ENCODE measurements at regions not wholly inside any gene's neighbourhood (a gene's known extent, or its start where the extent isn't known, plus 50 kb on each side); places are given as distances from the start of the nearest gene placed in this dataset.

DNA sequence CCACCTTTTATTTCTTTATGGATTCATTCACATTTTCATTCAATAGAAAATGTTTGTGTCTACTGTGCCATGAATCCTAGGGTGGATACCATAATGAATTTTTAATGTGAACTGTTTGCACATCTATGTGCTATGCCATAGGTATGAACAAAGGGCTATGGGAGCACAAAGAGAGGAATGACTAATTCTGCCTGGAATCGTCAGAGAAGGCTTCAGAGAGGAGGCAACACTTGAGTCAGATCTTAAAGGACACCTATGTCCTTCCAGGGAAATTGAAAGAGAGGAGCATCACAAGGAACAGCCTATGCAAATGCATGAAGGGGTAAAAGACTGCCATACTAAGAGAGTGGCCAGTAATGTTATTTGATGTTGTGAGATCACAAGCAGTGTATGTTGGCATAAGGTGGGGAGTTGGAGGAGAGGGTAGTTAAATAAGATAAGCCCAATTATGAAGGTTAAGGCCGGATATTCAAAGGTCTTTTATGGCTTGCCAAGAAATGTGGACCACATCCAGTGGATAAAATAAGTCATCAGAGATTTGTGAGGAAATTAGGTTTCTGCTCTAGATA is 246.7 kb downstream of the GRIN2B start:
- no peaks in the 10 kb centered on the region for H3K36me3 ChIP-seq (ENCODE audit: control insufficient read depth in 2 of 2, extremely low read depth in 1 of 2, insufficient read depth in 1 of 2, low read length in 1 of 2)
- DNase-seq (no peak), ATAC-seq (replicated peaks in 1 of 4) (no peak)
- H3K27ac ChIP-seq (ENCODE audit: low read length): no peak overlapping the region
- H3K4me1 Mint-ChIP-seq: no peaks in the 10 kb centered on the region
- H3K27me3 ChIP-seq (replicated peaks in 1 of 2; ENCODE audit: control insufficient read depth in 2 of 2, extremely low read depth in 1 of 2, insufficient read depth in 2 of 2, low read length in 1 of 2): no peaks in the 10 kb centered on the region
- H3K36me3 Mint-ChIP-seq: no peaks in the 10 kb centered on the region
- H3K9me3 Mint-ChIP-seq: no peaks in the 10 kb centered on the region
- POLR2A ChIA-PET: no interaction called here
- CTCF ChIA-PET: no interaction called here
- no peak overlapping the region for H3K27ac Mint-ChIP-seq
- 60% methylated on average over 1 of the region's 2 CpGs for WGBS (ENCODE audit: insufficient coverage)
- H3K4me1 ChIP-seq (ENCODE audit: control insufficient read depth in 1 of 2, extremely low read depth in 1 of 2, insufficient read depth in 2 of 2, low read length in 2 of 2): no peaks in the 10 kb centered on the region
- H3K4me3 ChIP-seq (ENCODE audit: control insufficient read depth in 1 of 2, extremely low read depth in 1 of 2, low read length in 1 of 2): no peak overlapping the region
- no peak overlapping the region for H3K4me3 Mint-ChIP-seq
- peaks cover 0 to 8% of the 10 kb centered on the region in 2 donors for H3K27me3 Mint-ChIP-seq
- no peaks in the 10 kb centered on the region for H3K9me3 ChIP-seq

DNA sequence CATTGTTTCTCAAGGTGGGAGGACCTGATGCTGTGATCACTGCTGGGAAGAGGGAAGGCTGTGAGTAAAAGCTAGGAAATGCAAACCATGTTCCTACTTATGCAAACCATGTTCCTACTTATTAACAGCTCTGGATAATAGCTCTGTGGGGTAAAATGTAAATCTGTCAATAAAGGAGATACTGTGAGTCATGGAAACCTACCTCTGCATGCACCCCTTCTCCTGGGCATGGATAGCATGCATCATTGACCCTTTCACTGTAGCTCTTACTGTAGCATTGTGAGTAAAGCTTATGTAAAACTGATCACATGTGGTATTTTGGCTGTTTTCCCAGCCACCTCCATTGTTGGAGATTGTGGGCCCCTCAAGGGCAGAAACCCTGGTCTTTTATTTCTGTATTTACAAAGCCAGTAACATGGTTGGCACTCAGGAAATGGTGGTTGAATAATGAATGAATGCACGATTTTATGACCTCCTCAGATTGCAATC is 253.7 kb downstream of the GRIN2B start:
- Histone ChIP-seq H3K36me3 (ENCODE audit: control insufficient read depth in 2 of 2, extremely low read depth in 1 of 2, insufficient read depth in 1 of 2, low read length in 1 of 2) (no peaks in the 10 kb centered on the region), H3K4me1 (ENCODE audit: control insufficient read depth in 1 of 2, extremely low read depth in 1 of 2, insufficient read depth in 2 of 2, low read length in 2 of 2) (no peaks in the 10 kb centered on the region), H3K4me3 (ENCODE audit: control insufficient read depth in 1 of 2, extremely low read depth in 1 of 2, low read length in 1 of 2) (no peak overlapping the region), H3K9me3 (no peaks in the 10 kb centered on the region), H3K27me3 (replicated peaks in 1 of 2; ENCODE audit: control insufficient read depth in 2 of 2, extremely low read depth in 1 of 2, insufficient read depth in 2 of 2, low read length in 1 of 2) (peaks cover 0 to 3% of the 10 kb centered on the region in 2 experiments), H3K27ac (ENCODE audit: low read length) (no peak overlapping the region)
- no CpG with 5 or more reads among the region's 1 CpG for WGBS (ENCODE audit: insufficient coverage)
- CTCF ChIA-PET: no interaction called here
- no peak for DNase-seq
- no peak overlapping the region for H3K27ac Mint-ChIP-seq
- no peaks in the 10 kb centered on the region for H3K9me3 Mint-ChIP-seq
- ATAC-seq (replicated peaks in 1 of 4): no peak
- H3K27me3 Mint-ChIP-seq: peaks cover 4 to 9% of the 10 kb centered on the region in 2 donors
- H3K36me3 Mint-ChIP-seq: no peaks in the 10 kb centered on the region
- H3K4me1 Mint-ChIP-seq: no peaks in the 10 kb centered on the region
- POLR2A ChIA-PET: no interaction called here
- H3K4me3 Mint-ChIP-seq: no peak overlapping the region

DNA sequence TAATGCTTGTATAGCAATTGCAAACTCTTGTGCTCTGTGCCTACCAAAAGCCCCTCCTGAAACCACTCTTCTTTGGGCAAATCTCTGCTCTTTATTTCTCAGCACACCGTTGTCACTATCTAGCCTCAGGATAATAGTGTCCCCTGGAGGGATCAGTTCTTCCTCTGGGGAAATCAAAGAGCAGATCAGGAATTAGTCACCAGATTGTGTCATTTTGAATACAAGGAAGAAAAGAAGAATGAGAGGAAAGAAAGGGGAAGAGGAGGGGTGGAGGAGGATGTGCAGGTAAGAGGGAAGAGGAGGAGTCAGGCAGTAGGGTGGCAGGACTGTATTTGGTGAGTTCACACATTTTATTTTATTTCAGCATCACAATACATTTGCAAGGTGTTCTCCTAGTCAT is 256.4 kb downstream of the GRIN2B start:
- Histone ChIP-seq H3K4me3 (ENCODE audit: control insufficient read depth in 1 of 2, extremely low read depth in 1 of 2, low read length in 1 of 2) (no peak overlapping the region), H3K36me3 (ENCODE audit: control insufficient read depth in 2 of 2, extremely low read depth in 1 of 2, insufficient read depth in 1 of 2, low read length in 1 of 2) (no peaks in the 10 kb centered on the region), H3K27me3 (replicated peaks in 1 of 2; ENCODE audit: control insufficient read depth in 2 of 2, extremely low read depth in 1 of 2, insufficient read depth in 2 of 2, low read length in 1 of 2) (peaks cover 0 to 3% of the 10 kb centered on the region in 2 experiments), H3K9me3 (no peaks in the 10 kb centered on the region), H3K4me1 (ENCODE audit: control insufficient read depth in 1 of 2, extremely low read depth in 1 of 2, insufficient read depth in 2 of 2, low read length in 2 of 2) (no peaks in the 10 kb centered on the region), H3K27ac (ENCODE audit: low read length) (no peak overlapping the region)
- no peak overlapping the region for H3K4me3 Mint-ChIP-seq
- no peak for ATAC-seq (replicated peaks in 1 of 4)
- no peaks in the 10 kb centered on the region for H3K4me1 Mint-ChIP-seq
- no peak for DNase-seq
- H3K9me3 Mint-ChIP-seq: peaks cover 0 to 9% (median 0%) of the 10 kb centered on the region in 3 donors
- H3K27me3 Mint-ChIP-seq: peaks cover 4 to 10% of the 10 kb centered on the region in 2 donors
- POLR2A ChIA-PET: no interaction called here
- H3K27ac Mint-ChIP-seq: no peak overlapping the region
- no CpG with 5 or more reads among the region's 1 CpG for WGBS (ENCODE audit: insufficient coverage)
- CTCF ChIA-PET: no interaction called here
- H3K36me3 Mint-ChIP-seq: no peaks in the 10 kb centered on the region

DNA sequence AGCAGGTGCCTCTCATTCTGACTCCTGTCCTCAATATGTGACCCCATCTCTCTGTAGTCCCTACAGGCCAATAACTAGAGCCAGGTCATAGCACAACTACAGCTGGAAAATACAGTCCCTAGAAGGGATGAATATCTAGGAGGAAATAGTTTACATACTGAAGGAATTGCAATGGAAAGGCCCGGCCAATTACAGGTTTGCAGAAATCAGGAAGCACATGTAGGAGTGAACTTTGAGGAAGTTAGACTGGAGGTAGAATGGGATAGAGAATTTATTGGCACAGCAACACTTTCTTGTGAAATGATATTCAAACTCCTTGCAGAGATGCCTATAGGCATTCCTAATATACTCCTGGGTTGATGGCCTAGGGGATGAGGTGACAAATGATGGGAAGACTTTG is 257.3 kb downstream of the GRIN2B start:
- Histone ChIP-seq H3K9me3 (no peaks in the 10 kb centered on the region), H3K4me3 (ENCODE audit: control insufficient read depth in 1 of 2, extremely low read depth in 1 of 2, low read length in 1 of 2) (no peak overlapping the region), H3K4me1 (ENCODE audit: control insufficient read depth in 1 of 2, extremely low read depth in 1 of 2, insufficient read depth in 2 of 2, low read length in 2 of 2) (no peaks in the 10 kb centered on the region), H3K36me3 (ENCODE audit: control insufficient read depth in 2 of 2, extremely low read depth in 1 of 2, insufficient read depth in 1 of 2, low read length in 1 of 2) (no peaks in the 10 kb centered on the region), H3K27ac (ENCODE audit: low read length) (no peak overlapping the region), H3K27me3 (replicated peaks in 1 of 2; ENCODE audit: control insufficient read depth in 2 of 2, extremely low read depth in 1 of 2, insufficient read depth in 2 of 2, low read length in 1 of 2) (peaks cover 0 to 3% of the 10 kb centered on the region in 2 experiments)
- H3K4me3 Mint-ChIP-seq: no peak overlapping the region
- ChIA-PET CTCF (no interaction called here), POLR2A (no interaction called here)
- no peak for ATAC-seq (replicated peaks in 1 of 4)
- peaks cover 0 to 9% (median 0%) of the 10 kb centered on the region in 3 donors for H3K9me3 Mint-ChIP-seq
- WGBS (ENCODE audit: insufficient coverage): 20% methylated on average over 1 of the region's 1 CpG
- no peak for DNase-seq
- no peaks in the 10 kb centered on the region for H3K36me3 Mint-ChIP-seq
- H3K27ac Mint-ChIP-seq: no peak overlapping the region
- no peaks in the 10 kb centered on the region for H3K4me1 Mint-ChIP-seq
- peaks cover under 1 to 10% of the 10 kb centered on the region in 2 donors for H3K27me3 Mint-ChIP-seq

- H3K27me3 Mint-ChIP-seq: peaks cover 0 to 9% of the 10 kb centered on the region in 2 donors
- Histone ChIP-seq H3K9me3 (no peaks in the 10 kb centered on the region), H3K27me3 (replicated peaks in 1 of 2; ENCODE audit: control insufficient read depth in 2 of 2, extremely low read depth in 1 of 2, insufficient read depth in 2 of 2, low read length in 1 of 2) (no peaks in the 10 kb centered on the region), H3K4me1 (ENCODE audit: control insufficient read depth in 1 of 2, extremely low read depth in 1 of 2, insufficient read depth in 2 of 2, low read length in 2 of 2) (no peaks in the 10 kb centered on the region), H3K4me3 (ENCODE audit: control insufficient read depth in 1 of 2, extremely low read depth in 1 of 2, low read length in 1 of 2) (no peak overlapping the region), H3K36me3 (ENCODE audit: control insufficient read depth in 2 of 2, extremely low read depth in 1 of 2, insufficient read depth in 1 of 2, low read length in 1 of 2) (no peaks in the 10 kb centered on the region), H3K27ac (ENCODE audit: low read length) (no peak overlapping the region)
- POLR2A ChIA-PET: interaction anchor here in 1 of 2 donors (0.9 kb wide), 1 partner anchor 24 kb away, joined by 4 read pairs; no protein-coding TSS in a partner anchor
- H3K9me3 Mint-ChIP-seq: peaks cover 0 to 9% (median 0%) of the 10 kb centered on the region in 3 donors
- H3K36me3 Mint-ChIP-seq: no peaks in the 10 kb centered on the region
- WGBS (ENCODE audit: insufficient coverage): 80% methylated on average over 1 of the region's 2 CpGs
- H3K4me3 Mint-ChIP-seq: no peak overlapping the region
- no peak overlapping the region for H3K27ac Mint-ChIP-seq
- no peaks in the 10 kb centered on the region for H3K4me1 Mint-ChIP-seq
- ATAC-seq (replicated peaks in 1 of 4) (no peak), DNase-seq (no peak)
- CTCF ChIA-PET: no interaction called here
Observed at GRCh38 chr12:13719986-13720385, 261.4 kb downstream of the GRIN2B start.

GRCh38 chr12:13718271-13718670 is 263.1 kb downstream of the GRIN2B start:
- Histone ChIP-seq H3K4me3 (ENCODE audit: control insufficient read depth in 1 of 2, extremely low read depth in 1 of 2, low read length in 1 of 2) (no peak overlapping the region), H3K27me3 (replicated peaks in 1 of 2; ENCODE audit: control insufficient read depth in 2 of 2, extremely low read depth in 1 of 2, insufficient read depth in 2 of 2, low read length in 1 of 2) (no peaks in the 10 kb centered on the region), H3K9me3 (no peaks in the 10 kb centered on the region), H3K36me3 (ENCODE audit: control insufficient read depth in 2 of 2, extremely low read depth in 1 of 2, insufficient read depth in 1 of 2, low read length in 1 of 2) (no peaks in the 10 kb centered on the region), H3K4me1 (ENCODE audit: control insufficient read depth in 1 of 2, extremely low read depth in 1 of 2, insufficient read depth in 2 of 2, low read length in 2 of 2) (no peaks in the 10 kb centered on the region), H3K27ac (ENCODE audit: low read length) (no peak overlapping the region)
- ATAC-seq (replicated peaks in 1 of 4) (no peak), DNase-seq (no peak)
- H3K27ac Mint-ChIP-seq: no peak overlapping the region
- H3K4me3 Mint-ChIP-seq: no peak overlapping the region
- POLR2A ChIA-PET: no interaction called here
- CTCF ChIA-PET: no interaction called here
- H3K36me3 Mint-ChIP-seq: no peaks in the 10 kb centered on the region
- H3K9me3 Mint-ChIP-seq: peaks cover 0 to 9% (median 0%) of the 10 kb centered on the region in 3 donors
- no peaks in the 10 kb centered on the region for H3K4me1 Mint-ChIP-seq
- peaks cover 0 to 9% of the 10 kb centered on the region in 2 donors for H3K27me3 Mint-ChIP-seq
- WGBS (ENCODE audit: insufficient coverage): 83% methylated on average over 2 of the region's 5 CpGs

DNA sequence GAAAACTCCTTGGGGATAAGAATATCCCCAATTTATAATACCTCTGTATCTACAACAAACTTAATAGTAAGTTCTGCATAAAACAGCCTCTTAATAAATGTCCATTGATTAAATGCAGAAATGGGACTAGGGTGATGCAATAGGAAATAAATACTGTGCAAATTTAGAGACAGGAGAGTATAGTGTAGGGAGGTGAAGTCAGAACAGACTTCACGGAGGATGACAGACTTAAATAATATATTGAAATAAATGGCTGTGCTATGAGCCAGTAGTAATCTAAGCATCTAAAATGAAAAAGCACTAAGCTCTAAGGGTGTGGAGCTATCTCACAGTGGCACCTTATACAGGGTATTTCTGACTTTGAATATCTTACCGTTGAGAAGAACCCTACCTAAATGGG is 265.3 kb downstream of the GRIN2B start:
- CTCF ChIA-PET: no interaction called here
- DNase-seq (no peak), ATAC-seq (replicated peaks in 1 of 4) (no peak)
- Histone ChIP-seq H3K27me3 (replicated peaks in 1 of 2; ENCODE audit: control insufficient read depth in 2 of 2, extremely low read depth in 1 of 2, insufficient read depth in 2 of 2, low read length in 1 of 2) (no peaks in the 10 kb centered on the region), H3K9me3 (no peaks in the 10 kb centered on the region), H3K27ac (ENCODE audit: low read length) (no peak overlapping the region), H3K4me1 (ENCODE audit: control insufficient read depth in 1 of 2, extremely low read depth in 1 of 2, insufficient read depth in 2 of 2, low read length in 2 of 2) (no peaks in the 10 kb centered on the region), H3K36me3 (ENCODE audit: control insufficient read depth in 2 of 2, extremely low read depth in 1 of 2, insufficient read depth in 1 of 2, low read length in 1 of 2) (no peaks in the 10 kb centered on the region), H3K4me3 (ENCODE audit: control insufficient read depth in 1 of 2, extremely low read depth in 1 of 2, low read length in 1 of 2) (no peak overlapping the region)
- no CpG with 5 or more reads among the region's 2 CpGs for WGBS (ENCODE audit: insufficient coverage)
- no peaks in the 10 kb centered on the region for H3K36me3 Mint-ChIP-seq
- H3K4me3 Mint-ChIP-seq: no peak overlapping the region
- POLR2A ChIA-PET: no interaction called here
- peaks cover 0 to 7% of the 10 kb centered on the region in 2 donors for H3K27me3 Mint-ChIP-seq
- peaks cover 0 to 5% (median 2%) of the 10 kb centered on the region in 3 donors for H3K9me3 Mint-ChIP-seq
- no peak overlapping the region for H3K27ac Mint-ChIP-seq
- H3K4me1 Mint-ChIP-seq: no peaks in the 10 kb centered on the region
